Kidney epithelial cell (primary cell): ENCODE measurements at regions not wholly inside any gene's neighbourhood (a gene's known extent, or its start where the extent isn't known, plus 50 kb on each side); places are given as distances from the start of the nearest gene placed in this dataset.

Experiments used
- DNase-seq: peaks from one replicate; pipeline ENCODE4 v3.0.0-alpha.2; 2010; ENCODE audit warnings: low read depth
- H3K27me3 ChIP-seq: 2 replicates; pipeline ENCODE4 v1.6.0; 2011; ENCODE audit warnings: low read length; ENCODE audit not compliant: control insufficient read depth, insufficient read depth
- H3K36me3 ChIP-seq: 2 replicates; pipeline ENCODE4 v1.5.1; 2011; ENCODE audit warnings: low read length; ENCODE audit not compliant: control insufficient read depth, insufficient read depth
- H3K4me3 ChIP-seq: 2 replicates; pipeline ENCODE4 v1.5.1; 2011; ENCODE audit warnings: low read depth, mild to moderate bottlenecking, control low read depth, low read length
- CTCF ChIP-seq: IDR thresholded peaks from 2 replicates; pipeline ENCODE4 v1.5.1; 2011; ENCODE audit warnings: mild to moderate bottlenecking, moderate library complexity, low read length, control low read depth, inconsistent platforms; ENCODE audit not compliant: insufficient read depth, poor library complexity, severe bottlenecking

- DNase-seq: no peak
- H3K36me3 ChIP-seq: no peaks in the 10 kb centered on the region
- H3K4me3 ChIP-seq: no peak overlapping the region
- no peaks in the 10 kb centered on the region for H3K27me3 ChIP-seq
- no peak for TF ChIP-seq CTCF
Observed at GRCh38 chr1:190578526-190578925, 100.9 kb upstream of the BRINP3 start.

- Histone ChIP-seq H3K4me3 (no peak overlapping the region), H3K36me3 (no peaks in the 10 kb centered on the region), H3K27me3 (no peaks in the 10 kb centered on the region)
- no peak for TF ChIP-seq CTCF
- no peak for DNase-seq
Observed at GRCh38 chr1:190579552-190580193, 102.0 kb upstream of the BRINP3 start.

GRCh38 chr1:190583862-190584261 lies 106.2 kb upstream of the BRINP3 start:
- no peaks in the 10 kb centered on the region for H3K36me3 ChIP-seq
- TF ChIP-seq CTCF: no peak
- no peak overlapping the region for H3K4me3 ChIP-seq
- H3K27me3 ChIP-seq: no peaks in the 10 kb centered on the region
- no peak for DNase-seq

- no peaks in the 10 kb centered on the region for H3K36me3 ChIP-seq
- TF ChIP-seq CTCF: no peak
- no peaks in the 10 kb centered on the region for H3K27me3 ChIP-seq
- no peak for DNase-seq
- H3K4me3 ChIP-seq: no peak overlapping the region
Observed at GRCh38 chr1:190588424-190588823, 110.8 kb upstream of the BRINP3 start.

GRCh38 chr1:190595438-190595837 lies 117.8 kb upstream of the BRINP3 start:
- Histone ChIP-seq H3K27me3 (no peaks in the 10 kb centered on the region), H3K4me3 (no peak overlapping the region), H3K36me3 (no peaks in the 10 kb centered on the region)
- no peak for DNase-seq
- TF ChIP-seq CTCF: no peak

- no peak for TF ChIP-seq CTCF
- no peaks in the 10 kb centered on the region for H3K27me3 ChIP-seq
- DNase-seq: no peak
- no peak overlapping the region for H3K4me3 ChIP-seq
- H3K36me3 ChIP-seq: no peaks in the 10 kb centered on the region
Observed at GRCh38 chr1:190597294-190597693, 119.6 kb upstream of the BRINP3 start.
